ENCODE measurements at regions not wholly inside any gene's neighbourhood (a gene's known extent, or its start where the extent isn't known, plus 50 kb on each side); places are given as distances from the start of the nearest gene placed in this dataset.
"Not testable (repeated sequence)": the region's sequence is repeated elsewhere in the genome, so short reads cannot be mapped to it uniquely, and the experiment has no call there.

DNA sequence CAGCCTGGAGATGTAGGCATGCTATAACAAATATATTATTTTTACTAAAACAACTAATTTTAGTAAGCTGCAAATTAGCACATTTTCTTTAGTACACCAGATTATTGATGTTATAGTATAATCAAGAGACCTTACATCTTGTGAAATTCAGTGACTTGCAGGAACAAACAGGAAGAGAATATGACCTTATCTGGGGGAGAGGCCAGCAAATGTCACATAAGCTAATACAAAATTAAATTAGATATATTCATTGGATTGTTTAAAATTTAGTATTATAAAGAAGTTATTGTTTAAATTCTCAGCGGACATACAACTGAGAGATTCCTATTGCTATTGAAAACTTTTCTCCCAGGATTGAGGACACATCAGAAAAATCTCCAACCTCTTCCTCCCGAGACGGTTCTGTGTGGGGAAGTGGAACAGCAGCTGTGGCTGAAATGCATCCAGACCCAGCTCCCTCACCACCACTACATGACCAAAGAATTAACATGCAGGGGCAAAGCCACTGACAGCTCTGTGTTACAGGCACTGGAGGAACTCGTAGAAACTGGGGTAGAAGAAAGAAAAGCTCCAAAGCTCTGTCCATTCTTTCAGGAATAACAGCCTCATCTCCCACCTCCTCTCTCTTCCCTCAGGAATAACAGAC, 744.2 kb downstream of the TMEM121 start:
- not testable (repeated sequence) for H3K36me3 Mint-ChIP-seq, H3K27ac Mint-ChIP-seq, H3K4me3 Mint-ChIP-seq, DNase-seq, H3K4me1 Mint-ChIP-seq, H3K9me3 Mint-ChIP-seq
- H3K27me3 Mint-ChIP-seq = peaks cover 26% of the 10 kb centered on the region

DNA sequence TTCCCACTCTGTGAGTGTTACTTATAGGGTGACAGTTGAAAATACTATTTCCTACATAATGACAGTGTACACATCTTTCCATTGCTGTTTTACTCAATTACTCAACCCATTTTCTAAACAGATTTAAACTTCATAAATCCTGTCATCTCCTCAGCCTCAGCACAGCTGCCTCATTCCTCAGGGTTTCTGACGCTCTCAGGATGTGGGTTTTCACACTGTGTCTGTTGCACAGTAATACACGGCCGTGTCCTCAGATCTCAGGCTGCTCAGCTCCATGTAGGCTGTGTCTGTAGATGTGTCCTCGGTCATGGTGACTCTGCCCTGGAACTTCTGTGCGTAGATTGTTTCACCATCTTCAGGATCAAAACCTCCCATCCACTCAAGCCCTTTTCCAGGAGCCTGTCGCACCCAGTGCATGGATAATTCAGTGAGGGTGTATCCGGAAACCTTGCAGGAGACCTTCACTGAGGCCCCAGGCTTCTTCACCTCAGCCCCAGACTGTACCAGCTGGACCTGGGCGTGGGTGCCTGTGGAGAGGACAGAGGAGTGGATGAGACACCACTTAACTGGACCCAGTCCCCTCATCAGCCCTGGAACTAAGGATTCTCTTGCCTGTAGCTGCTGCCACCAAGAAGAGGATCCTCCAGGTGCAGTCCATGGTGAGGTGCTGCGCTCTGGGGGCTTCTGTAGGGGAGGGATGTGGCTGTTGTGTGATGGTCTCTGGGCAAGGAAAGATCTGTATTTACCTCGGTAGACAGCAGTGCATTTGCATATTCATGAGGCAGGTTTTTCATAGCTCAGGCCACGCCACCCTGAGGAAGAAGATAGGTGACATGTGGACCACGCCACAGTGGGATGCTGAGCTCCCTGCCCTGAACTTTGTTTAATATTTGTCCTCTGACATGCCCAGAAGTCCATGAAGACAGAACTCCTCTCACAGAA, 750.2 kb downstream of the TMEM121 start:
- H3K4me1 Mint-ChIP-seq = peaks cover 12% of the 10 kb centered on the region
- H3K9me3 Mint-ChIP-seq = no peaks in the 10 kb centered on the region
- no peak overlapping the region for H3K4me3 Mint-ChIP-seq
- H3K36me3 Mint-ChIP-seq = no peaks in the 10 kb centered on the region
- peaks cover 39% of the 10 kb centered on the region for H3K27me3 Mint-ChIP-seq
- no peak overlapping the region for H3K27ac Mint-ChIP-seq
- DNase-seq = peak; percentile 15

DNA sequence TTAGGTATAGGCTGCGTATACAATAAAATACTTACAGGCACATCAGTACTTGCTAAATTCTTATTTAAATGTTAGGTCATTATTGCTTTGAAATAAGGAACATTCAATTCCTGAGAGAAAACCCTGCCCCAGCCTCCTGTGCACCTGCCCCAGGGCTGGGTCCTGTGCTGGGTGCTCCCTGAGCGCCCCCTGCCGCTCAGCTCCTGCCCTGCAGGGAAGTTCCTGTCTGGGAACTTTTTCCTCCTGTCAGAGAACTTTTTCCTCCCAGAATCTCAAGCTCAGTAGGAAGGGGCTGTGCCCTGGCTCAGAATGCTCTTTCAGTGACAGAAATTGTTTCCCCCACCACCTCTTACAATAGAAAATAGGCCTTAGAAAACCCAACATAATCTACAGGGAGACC, 751.1 kb downstream of the TMEM121 start:
- peak; percentile 10 for DNase-seq
- H3K4me3 Mint-ChIP-seq = no peak overlapping the region
- H3K27me3 Mint-ChIP-seq = peaks cover 39% of the 10 kb centered on the region
- peaks cover 12% of the 10 kb centered on the region for H3K4me1 Mint-ChIP-seq
- no peak overlapping the region for H3K27ac Mint-ChIP-seq
- H3K36me3 Mint-ChIP-seq = no peaks in the 10 kb centered on the region
- no peaks in the 10 kb centered on the region for H3K9me3 Mint-ChIP-seq

DNA sequence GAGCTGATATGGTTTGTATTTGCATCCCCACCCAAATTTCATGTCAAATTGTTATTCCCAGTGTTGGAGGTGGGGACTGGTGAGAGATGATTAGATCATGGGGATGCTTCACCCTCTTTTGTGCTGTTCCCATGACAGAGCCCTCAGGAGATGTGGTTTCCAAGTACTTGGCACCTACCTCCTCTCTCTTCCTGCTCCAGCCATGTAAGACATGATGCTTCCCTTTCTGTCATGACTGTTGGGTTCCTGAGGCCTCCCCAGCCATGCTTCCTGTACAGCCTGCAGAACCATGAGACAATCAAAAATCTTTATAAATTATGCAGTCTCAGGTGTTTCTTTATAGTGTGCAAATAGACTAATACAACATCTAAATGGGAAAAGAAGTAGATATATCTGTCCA, 754.5 kb downstream of the TMEM121 start:
- Mint-ChIP-seq H3K36me3 (no peaks in the 10 kb centered on the region), H3K4me3 (no peak overlapping the region), H3K4me1 (peaks cover 12% of the 10 kb centered on the region), H3K9me3 (no peaks in the 10 kb centered on the region), H3K27ac (no peak overlapping the region), H3K27me3 (peaks cover 23% of the 10 kb centered on the region)
- DNase-seq = no peak

DNA sequence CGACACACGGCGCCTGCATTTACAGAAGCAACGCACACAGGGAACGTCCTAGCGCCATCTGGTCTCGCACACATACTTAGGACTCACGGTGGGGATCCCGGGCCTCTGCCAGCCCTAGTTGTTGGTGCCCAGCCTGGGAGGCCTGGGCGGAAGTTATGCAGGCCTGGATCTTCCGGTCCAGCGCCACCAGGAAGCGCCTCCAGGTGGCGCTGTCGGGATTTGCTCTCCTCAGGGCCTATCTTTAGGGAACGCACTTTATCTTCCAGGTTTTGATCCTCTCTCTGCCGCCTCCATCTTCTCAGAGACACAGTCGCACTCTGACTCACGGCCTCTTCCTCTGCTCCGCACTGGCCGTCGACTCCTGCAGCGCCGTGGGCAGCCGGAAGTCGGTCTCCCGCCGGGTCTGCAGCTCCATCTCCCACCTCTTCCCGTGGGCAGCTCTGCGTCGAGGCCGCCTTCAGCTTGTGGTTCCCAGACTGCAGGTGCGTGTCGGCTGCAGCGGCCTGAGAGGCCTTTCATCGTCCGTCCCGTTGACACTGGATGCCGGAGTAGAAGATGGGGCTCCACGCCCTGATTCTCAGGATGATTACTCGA, 760.4 kb downstream of the TMEM121 start:
- H3K4me1 Mint-ChIP-seq = no peaks in the 10 kb centered on the region
- H3K27ac Mint-ChIP-seq = no peak overlapping the region
- H3K9me3 Mint-ChIP-seq = no peaks in the 10 kb centered on the region
- H3K27me3 Mint-ChIP-seq = peaks cover 16% of the 10 kb centered on the region
- H3K4me3 Mint-ChIP-seq = no peak overlapping the region
- no peaks in the 10 kb centered on the region for H3K36me3 Mint-ChIP-seq
- peak; percentile 21 for DNase-seq

DNA sequence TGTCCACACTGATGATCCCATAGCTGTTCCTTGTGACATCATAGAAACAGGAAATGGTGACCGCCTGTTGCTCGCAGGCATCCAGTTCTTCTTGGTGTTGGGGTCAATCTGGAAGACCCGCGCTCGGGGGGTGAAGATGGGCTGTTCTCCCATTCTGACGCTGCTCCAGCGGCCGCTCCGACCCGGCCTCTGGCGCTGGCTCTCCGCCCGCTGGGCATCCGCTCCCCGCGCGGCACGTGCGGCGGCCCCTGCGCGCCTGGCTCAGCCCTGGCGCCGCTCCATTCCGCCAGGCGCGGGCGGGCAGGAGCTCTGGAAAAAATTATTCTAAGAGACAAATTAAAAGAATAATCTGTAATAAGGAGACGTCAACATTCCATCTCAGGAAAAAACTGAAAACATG, 761.1 kb downstream of the TMEM121 start:
- Mint-ChIP-seq H3K4me1 (no peaks in the 10 kb centered on the region), H3K27me3 (peaks cover 16% of the 10 kb centered on the region), H3K36me3 (no peaks in the 10 kb centered on the region), H3K27ac (no peak overlapping the region), H3K9me3 (no peaks in the 10 kb centered on the region), H3K4me3 (no peak overlapping the region)
- no peak for DNase-seq

DNA sequence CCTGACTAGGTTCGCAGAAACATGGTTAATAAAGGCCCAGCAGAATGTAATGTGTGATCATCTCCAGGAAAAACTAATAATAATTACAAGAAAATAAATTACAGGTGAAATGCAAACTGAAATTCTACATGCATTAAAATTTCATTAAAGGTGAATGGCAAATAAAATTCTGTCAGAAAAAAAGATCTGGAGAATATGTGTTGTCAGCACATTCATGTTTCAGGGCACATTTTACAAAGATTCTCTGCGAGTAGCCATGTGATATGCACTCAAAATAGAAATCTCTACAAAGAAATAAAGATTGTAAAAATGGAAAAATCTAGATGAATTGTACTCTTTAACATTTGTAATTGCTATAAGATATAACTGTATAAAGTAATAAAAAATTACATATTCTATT, 765.2 kb downstream of the TMEM121 start:
- no peaks in the 10 kb centered on the region for H3K4me1 Mint-ChIP-seq
- peaks cover 25% of the 10 kb centered on the region for H3K27me3 Mint-ChIP-seq
- H3K27ac Mint-ChIP-seq = no peak overlapping the region
- H3K9me3 Mint-ChIP-seq = peaks cover 2% of the 10 kb centered on the region
- no peaks in the 10 kb centered on the region for H3K36me3 Mint-ChIP-seq
- no peak for DNase-seq
- no peak overlapping the region for H3K4me3 Mint-ChIP-seq

DNA sequence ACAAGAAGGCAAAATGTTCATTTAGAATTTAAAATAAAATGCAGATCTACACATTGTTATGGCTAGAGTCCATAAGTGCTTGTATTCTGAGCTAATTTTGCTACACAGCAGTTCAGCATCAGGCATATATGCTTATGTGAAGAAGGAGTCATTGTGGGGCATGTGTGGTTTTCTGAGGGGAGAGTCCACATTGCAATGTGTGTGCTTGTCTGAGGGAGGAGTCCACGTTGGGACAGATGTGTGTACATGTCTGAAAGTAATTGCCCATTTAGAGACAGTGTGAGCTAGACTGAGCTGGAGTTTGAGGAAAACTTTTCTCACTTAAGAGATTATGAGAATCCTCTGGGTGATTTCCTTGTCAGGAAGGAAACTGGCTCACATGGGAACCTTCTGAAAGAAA, 767.9 kb downstream of the TMEM121 start:
- H3K9me3 Mint-ChIP-seq = peaks cover 4% of the 10 kb centered on the region
- no peaks in the 10 kb centered on the region for H3K36me3 Mint-ChIP-seq

DNA sequence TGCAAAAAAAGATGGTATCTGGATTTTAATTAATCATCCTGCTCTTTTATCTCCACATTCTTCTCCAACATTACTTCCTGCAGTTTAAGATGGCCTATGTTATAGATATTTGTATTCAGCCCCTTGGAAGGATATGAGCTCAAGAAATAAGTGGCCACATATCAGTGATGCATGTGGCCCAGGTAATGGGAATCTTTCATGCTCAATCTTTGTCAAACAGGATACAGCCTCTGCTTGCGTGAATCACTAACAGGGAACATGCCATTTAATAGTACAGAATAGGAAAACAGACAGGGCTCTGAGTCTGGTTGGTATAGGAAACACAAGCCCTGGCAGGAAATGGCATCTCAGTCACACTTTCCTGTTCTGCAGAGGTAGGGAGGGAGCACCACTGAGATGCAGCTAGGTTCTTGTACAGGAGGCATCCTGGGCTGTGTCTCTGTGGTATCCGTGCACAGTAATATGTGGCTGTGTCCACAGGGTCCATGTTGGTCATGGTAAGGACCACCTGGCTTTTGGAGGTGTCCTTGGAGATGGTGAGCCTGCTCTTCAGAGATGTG, 774.6 kb downstream of the TMEM121 start:
- H3K27ac Mint-ChIP-seq, H3K27me3 Mint-ChIP-seq, DNase-seq, H3K9me3 Mint-ChIP-seq, H3K36me3 Mint-ChIP-seq, H3K4me3 Mint-ChIP-seq: not testable (repeated sequence)
- peaks cover 13% of the 10 kb centered on the region for H3K4me1 Mint-ChIP-seq

More for the DNA sequence above, 767.9 kb downstream of the TMEM121 start:
- peaks cover 28% of the 10 kb centered on the region for H3K27me3 Mint-ChIP-seq
- H3K4me3 Mint-ChIP-seq = no peak overlapping the region
- H3K4me1 Mint-ChIP-seq = no peaks in the 10 kb centered on the region
- no peak overlapping the region for H3K27ac Mint-ChIP-seq
- no peak for DNase-seq

DNA sequence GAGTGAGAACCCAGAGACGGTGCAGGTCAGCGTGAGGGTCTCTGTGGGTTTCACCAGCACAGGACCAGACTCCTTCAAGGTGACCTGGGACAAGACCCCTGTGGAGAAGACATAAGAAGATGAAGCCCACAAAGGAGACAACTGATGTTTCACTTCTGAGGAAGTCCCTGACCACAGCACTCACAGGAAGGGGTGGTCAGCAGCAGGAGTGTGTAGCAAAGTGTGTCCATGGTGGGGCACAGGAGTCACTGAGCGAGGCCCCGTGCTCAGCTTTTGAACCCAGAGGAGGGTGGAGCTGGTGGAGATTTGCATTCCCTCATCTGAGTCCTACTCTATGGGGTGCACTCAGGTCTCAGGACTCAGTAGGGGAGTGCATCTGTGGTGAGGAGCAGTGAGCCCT, 775.2 kb downstream of the TMEM121 start:
- DNase-seq, H3K36me3 Mint-ChIP-seq, H3K4me3 Mint-ChIP-seq, H3K27me3 Mint-ChIP-seq, H3K27ac Mint-ChIP-seq, H3K9me3 Mint-ChIP-seq: not testable (repeated sequence)
- peaks cover 13% of the 10 kb centered on the region for H3K4me1 Mint-ChIP-seq

DNA sequence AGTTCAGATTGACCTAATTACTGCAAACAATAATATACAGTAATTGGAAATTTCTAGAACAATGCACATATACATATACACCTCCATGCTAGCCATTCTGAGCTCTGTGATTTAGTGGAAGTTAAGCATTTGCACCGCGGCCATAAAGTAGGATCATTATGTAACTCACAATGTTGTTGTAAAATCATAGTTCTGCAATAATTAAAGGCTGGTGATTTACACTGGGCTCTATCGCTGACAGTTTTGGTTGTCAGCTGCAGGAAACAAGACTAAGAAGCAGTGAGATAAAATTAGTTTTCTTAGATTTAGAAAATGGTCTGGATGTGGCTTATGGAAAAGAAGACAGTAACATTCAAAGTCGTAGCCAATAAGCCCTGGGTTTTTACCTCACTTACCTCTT, 776.3 kb downstream of the TMEM121 start:
- DNase-seq = no peak
- Mint-ChIP-seq H3K27ac (no peak overlapping the region), H3K4me1 (peaks cover 13% of the 10 kb centered on the region), H3K9me3 (peaks cover 2% of the 10 kb centered on the region), H3K27me3 (peaks cover 7% of the 10 kb centered on the region), H3K4me3 (no peak overlapping the region), H3K36me3 (no peaks in the 10 kb centered on the region)

DNA sequence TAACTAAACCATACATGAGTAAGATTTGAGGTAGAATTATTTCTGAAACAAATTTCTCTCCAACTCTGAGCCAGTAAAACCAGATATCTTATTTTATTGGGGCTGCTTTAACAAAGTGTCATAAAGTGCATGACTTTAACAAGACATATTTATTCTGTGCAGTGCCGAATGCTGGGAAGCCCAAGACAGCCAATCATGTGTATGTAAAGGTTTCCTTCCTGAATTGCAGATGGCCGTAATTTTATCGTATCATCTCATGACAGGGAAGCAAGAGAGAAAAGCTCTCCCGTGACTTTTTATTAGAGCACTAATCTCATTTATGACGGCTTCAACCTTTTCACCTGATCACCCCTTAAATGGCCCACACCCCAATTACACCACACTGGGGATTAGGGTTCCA, 777.9 kb downstream of the TMEM121 start:
- peaks cover 15% of the 10 kb centered on the region for H3K4me1 Mint-ChIP-seq
- no peak overlapping the region for H3K27ac Mint-ChIP-seq
- H3K9me3 Mint-ChIP-seq = no peaks in the 10 kb centered on the region
- no peak for DNase-seq
- no peaks in the 10 kb centered on the region for H3K36me3 Mint-ChIP-seq
- no peak overlapping the region for H3K4me3 Mint-ChIP-seq
- H3K27me3 Mint-ChIP-seq = peaks cover 7% of the 10 kb centered on the region

DNA sequence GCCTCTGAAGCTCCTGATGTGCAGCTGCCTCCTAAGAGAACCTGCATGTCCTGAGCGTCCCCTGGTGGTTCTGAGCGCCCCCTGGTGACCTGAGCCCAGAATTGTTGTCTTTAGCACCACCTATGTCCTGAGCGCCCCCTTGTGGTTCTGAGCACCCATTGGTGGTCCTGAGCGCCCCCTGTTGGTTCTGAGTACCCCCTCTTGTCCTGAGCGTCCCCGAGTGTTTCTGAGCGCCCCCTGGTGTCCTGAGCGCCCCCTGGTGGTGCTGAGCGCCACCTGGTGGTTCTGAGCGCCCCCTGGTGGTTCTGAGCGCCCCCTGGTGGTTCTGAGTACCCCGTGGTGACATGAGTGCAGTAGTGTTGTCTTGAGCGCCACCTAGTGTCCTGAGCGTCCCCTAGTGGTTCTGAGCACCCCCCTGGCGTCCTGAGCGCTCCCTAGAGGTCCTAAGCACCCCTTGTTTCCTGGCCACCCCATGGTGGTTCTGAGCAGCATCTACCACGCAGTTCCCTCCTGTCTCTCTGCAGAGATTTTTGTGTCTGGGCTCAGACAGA, 782.5 kb downstream of the TMEM121 start:
- no peak overlapping the region for H3K27ac Mint-ChIP-seq
- peaks cover 7% of the 10 kb centered on the region for H3K27me3 Mint-ChIP-seq
- H3K4me3 Mint-ChIP-seq = no peak overlapping the region
- peak; percentile 93 for DNase-seq
- H3K4me1 Mint-ChIP-seq = peaks cover 2% of the 10 kb centered on the region
- H3K9me3 Mint-ChIP-seq = no peaks in the 10 kb centered on the region
- no peaks in the 10 kb centered on the region for H3K36me3 Mint-ChIP-seq

DNA sequence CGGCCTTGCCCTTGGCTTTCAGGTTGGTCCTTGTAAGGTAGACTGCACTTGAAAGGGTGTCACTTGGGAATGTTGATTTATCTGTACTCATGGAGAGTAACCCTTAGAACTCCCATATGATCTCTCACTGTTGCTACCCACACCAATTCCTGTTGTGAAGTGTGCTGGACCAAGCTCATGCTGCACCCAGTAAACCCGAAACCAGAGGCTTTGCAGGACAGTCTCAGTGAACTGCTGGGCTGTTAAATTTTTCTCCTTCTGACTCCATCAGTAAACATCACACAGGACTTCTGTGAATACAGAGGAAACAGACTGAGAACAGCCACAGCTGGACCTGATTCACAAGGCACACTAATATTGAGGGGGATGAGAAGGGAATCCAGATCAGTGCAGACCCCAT, 783.0 kb downstream of the TMEM121 start:
- peaks cover 2% of the 10 kb centered on the region for H3K4me1 Mint-ChIP-seq
- H3K27me3 Mint-ChIP-seq = peaks cover 7% of the 10 kb centered on the region
- DNase-seq = no peak
- no peak overlapping the region for H3K27ac Mint-ChIP-seq
- no peaks in the 10 kb centered on the region for H3K36me3 Mint-ChIP-seq
- no peak overlapping the region for H3K4me3 Mint-ChIP-seq
- no peaks in the 10 kb centered on the region for H3K9me3 Mint-ChIP-seq

DNA sequence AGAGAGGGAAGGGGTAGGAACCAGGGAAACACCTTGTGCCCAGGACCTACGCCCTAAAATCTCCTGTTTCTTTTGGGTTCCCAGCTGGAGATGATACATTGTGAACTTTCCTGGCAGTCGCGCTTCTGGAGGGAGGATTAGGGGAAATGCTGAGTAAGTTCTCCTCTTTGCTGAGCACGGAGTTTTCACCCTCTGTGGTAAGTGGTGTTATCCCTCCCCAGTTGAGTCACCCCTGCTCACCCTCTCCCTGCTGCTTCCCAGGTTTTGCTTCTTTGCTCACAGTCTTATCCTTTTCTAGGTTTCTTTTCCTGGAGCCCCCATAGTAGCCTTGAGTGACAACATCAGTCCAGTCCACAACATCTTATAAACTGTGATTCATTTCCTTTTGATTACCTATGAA, 789.1 kb downstream of the TMEM121 start:
- H3K4me1 Mint-ChIP-seq = no peaks in the 10 kb centered on the region
- H3K36me3 Mint-ChIP-seq = no peaks in the 10 kb centered on the region
- DNase-seq = no peak
- no peak overlapping the region for H3K27ac Mint-ChIP-seq
- no peaks in the 10 kb centered on the region for H3K9me3 Mint-ChIP-seq
- H3K4me3 Mint-ChIP-seq = no peak overlapping the region
- H3K27me3 Mint-ChIP-seq = peaks cover 4% of the 10 kb centered on the region

Measured in activated naive CD8-positive, alpha-beta T cell treated with anti-CD3 and anti-CD28 coated beads for 36 hours (primary cell).